ENCODE measurements at regions not wholly inside any gene's neighbourhood (a gene's known extent, or its start where the extent isn't known, plus 50 kb on each side); places are given as distances from the start of the nearest gene placed in this dataset.

- no peak for TF ChIP-seq CTCF (conservative IDR thresholded peaks at IDR 0.05)
- no peak for TF ChIP-seq ZFX (IDR thresholded peaks at IDR 0.05)
- H3K27ac ChIP-seq = no peak overlapping the region
These were observed 276.8 kb downstream of the FBXW7 start for GRCh38 chr4:152258804-152259708.

DNA sequence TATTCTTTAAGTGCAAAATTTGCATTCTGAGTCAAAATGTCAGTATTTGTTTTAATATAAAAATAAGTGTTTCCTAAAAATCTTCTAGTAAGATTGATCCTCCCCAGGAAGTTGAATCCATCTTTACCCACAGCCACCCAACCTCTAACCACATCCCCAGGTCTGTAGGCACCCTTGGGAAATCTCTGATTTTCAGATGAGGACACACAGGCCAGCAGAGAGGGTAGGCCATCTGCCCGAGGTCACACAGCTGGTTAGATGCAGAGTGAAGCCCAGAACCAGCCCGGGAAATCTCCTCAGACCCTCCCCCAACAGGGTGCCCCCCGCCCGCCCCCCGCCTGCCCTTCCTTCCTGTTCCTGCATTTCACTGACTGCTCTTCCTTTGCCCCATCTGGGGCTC is 277.5 kb downstream of the FBXW7 start:
- TF ChIP-seq ZFX (IDR thresholded peaks at IDR 0.05) (no peak), CTCF (conservative IDR thresholded peaks at IDR 0.05) (no peak)
- no peak overlapping the region for H3K27ac ChIP-seq

- TF ChIP-seq CTCF (conservative IDR thresholded peaks at IDR 0.05) (no peak), ZFX (IDR thresholded peaks at IDR 0.05) (no peak)
- H3K27ac ChIP-seq = no peak overlapping the region
These were observed 278.3 kb downstream of the FBXW7 start for GRCh38 chr4:152257601-152258066.

GRCh38 chr4:152256996-152257395 is 278.9 kb downstream of the FBXW7 start:
- H3K27ac ChIP-seq = no peak overlapping the region
- no peak for TF ChIP-seq ZFX (IDR thresholded peaks at IDR 0.05)
- no peak for TF ChIP-seq CTCF (conservative IDR thresholded peaks at IDR 0.05)

- TF ChIP-seq ZFX (IDR thresholded peaks at IDR 0.05) = no peak
- no peak for TF ChIP-seq CTCF (conservative IDR thresholded peaks at IDR 0.05)
- H3K27ac ChIP-seq = no peak overlapping the region
These were observed 280.5 kb downstream of the FBXW7 start for GRCh38 chr4:152255437-152255836.

DNA sequence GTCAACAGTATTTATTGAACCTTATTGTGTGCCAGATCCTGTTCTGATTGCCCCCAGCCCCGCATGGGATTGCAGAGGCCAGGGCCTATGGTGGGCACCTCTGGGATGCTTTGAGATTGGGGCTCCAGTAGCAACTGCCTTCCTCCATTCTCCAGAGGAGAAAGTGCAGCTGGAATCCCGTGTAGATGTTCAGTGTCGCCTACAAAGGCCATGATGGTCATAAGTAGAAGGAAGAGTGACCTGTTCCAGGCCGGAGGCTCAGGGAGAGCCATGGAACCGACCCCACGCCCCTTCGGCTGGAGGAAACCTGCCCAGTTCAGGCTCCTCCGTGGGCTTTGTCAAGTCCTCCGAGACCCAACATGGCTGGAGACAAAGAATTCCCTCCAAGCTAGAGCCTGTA is 287.5 kb downstream of the FBXW7 start:
- H3K27ac ChIP-seq = no peak overlapping the region
- TF ChIP-seq CTCF (conservative IDR thresholded peaks at IDR 0.05) (no peak), ZFX (IDR thresholded peaks at IDR 0.05) (no peak)

DNA sequence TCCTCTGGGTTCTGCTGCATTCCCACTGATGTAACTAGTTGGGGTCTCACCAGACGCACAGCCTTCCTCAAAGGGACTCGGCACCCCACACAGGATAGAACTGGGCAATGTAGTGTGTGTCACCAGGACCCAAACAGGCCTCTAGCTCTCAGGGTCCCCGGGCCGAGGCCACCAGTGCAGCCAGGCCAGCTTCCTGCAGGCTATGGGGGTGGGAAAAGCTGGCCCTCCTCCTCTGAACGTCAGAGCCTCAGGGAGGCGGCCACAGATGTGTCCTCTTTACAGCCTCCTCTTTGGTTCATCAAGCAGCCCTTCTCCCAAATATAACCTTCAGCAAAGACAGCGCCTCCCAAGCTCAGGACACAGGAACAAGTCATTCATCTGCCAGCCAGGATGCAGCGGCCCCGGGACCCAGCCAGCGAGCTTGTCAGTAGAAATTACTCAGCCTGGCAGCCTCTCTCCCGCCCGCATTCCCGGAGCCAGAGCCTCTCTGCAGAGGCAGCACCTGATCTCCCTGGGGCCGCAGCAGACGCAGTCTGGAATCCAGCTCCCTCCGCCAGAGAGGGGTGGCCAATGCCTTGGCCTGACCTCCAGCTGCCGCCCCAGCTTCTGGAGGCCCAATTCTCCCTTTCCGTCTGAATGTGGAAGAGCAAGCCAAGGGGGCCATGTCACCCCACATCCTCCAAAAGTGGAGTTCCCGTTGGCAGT is 288.5 kb downstream of the FBXW7 start:
- no peak for TF ChIP-seq CTCF (conservative IDR thresholded peaks at IDR 0.05)
- no peak for TF ChIP-seq ZFX (IDR thresholded peaks at IDR 0.05)
- no peak overlapping the region for H3K27ac ChIP-seq
